K562 (cell line): ENCODE measurements at regions not wholly inside any gene's neighbourhood (a gene's known extent, or its start where the extent isn't known, plus 50 kb on each side); places are given as distances from the start of the nearest gene placed in this dataset.

Source experiments
- ATAC-seq: fragments of 200-7000 bp; cut with Tn5 transposase; 3 replicates; pipeline ENCODE4 v1.9.1; 2020; ENCODE audit warnings: moderate library complexity
- BruUV-seq: library from RNA; stranded (reverse); fragments of 400-500 nt; replicated peaks from 2 replicates; lab custom pipeline; 2021; lab: Mats Ljungman, UMichigan
- CTCF ChIA-PET: fragments of 300-600 bp; formaldehyde crosslinking; extraction: SDS; loops from one replicate; lab custom pipeline; 2021; ENCODE audit warnings: low intra/inter-chr PET ratio; lab: Yijun Ruan, JAX
- POLR2A ChIA-PET: fragments of 300-600, 350-650 bp; sonication (Branson Sonifier 250); formaldehyde crosslinking; extraction: SDS; loops from one replicate; lab custom pipeline; 2021; ENCODE audit warnings: antibody characterized with exemption, inconsistent platforms; lab: Yijun Ruan, JAX
- DNase-seq, 4 experiments: peaks; one replicate each; pipeline versions ENCODE4 v3.0.0 to v3.0.0-alpha.2; 2011 to 2018; ENCODE audit warnings: low spot score in 3 of 4, mixed read lengths in 3 of 4; ENCODE audit errors: extremely low read depth in 1 of 4
- FAIRE-seq: peaks from 2 replicates; lab custom pipeline; 2011; peaks lifted over from hg19 to GRCh38; lab: Jason Lieb, UNC
- H2AFZ ChIP-seq: 2 replicates; pipeline ENCODE4 v1.6.0; 2011; ENCODE audit warnings: low read depth, low read length, control low read depth, inconsistent platforms
- H3K27ac ChIP-seq: fragments of 200-600 bp; 3 replicates; pipeline ENCODE4 v1.8.0; 2011; ENCODE audit warnings: low read depth, mild to moderate bottlenecking, control low read depth, inconsistent platforms, low read length, moderate library complexity, mixed read lengths; ENCODE audit errors: extremely low read depth
- H3K27me3 ChIP-seq, 2 experiments: fragments of 300-600 bp in 1 of 2; 2 replicates in 1 of 2; 3 replicates in 1 of 2; pipeline versions ENCODE4 v1.6.0 to v1.8.0; 2011; ENCODE audit warnings: inconsistent platforms in 2 of 2, low read length in 2 of 2, mild to moderate bottlenecking in 1 of 2, mixed read lengths in 1 of 2, moderate library complexity in 1 of 2; ENCODE audit not compliant: control insufficient read depth in 2 of 2, insufficient read depth in 2 of 2
- H3K36me3 ChIP-seq: fragments of 300-600 bp; 3 replicates; pipeline ENCODE4 v1.8.0; 2011; ENCODE audit warnings: mild to moderate bottlenecking, low read length, inconsistent platforms; ENCODE audit not compliant: control insufficient read depth, insufficient read depth
- H3K4me1 ChIP-seq, 2 experiments: fragments of 200-600 bp in 1 of 2; replicated peaks in 1 of 2; 2 replicates in 1 of 2; 3 replicates in 1 of 2; pipeline versions ENCODE4 v1.5.1 to v1.8.0; 2011; ENCODE audit warnings: inconsistent platforms in 2 of 2, low read length in 2 of 2, mild to moderate bottlenecking in 1 of 2, mixed read lengths in 1 of 2, moderate library complexity in 1 of 2; ENCODE audit not compliant: control insufficient read depth in 2 of 2, insufficient read depth in 2 of 2
- H3K4me2 ChIP-seq: 2 replicates; pipeline ENCODE4 v1.6.1; 2011; ENCODE audit warnings: low read length, control low read depth, inconsistent platforms, mixed read lengths; ENCODE audit not compliant: insufficient read depth
- H3K4me3 ChIP-seq: fragments of 200-600 bp; sonication (generic), shearing (Covaris generic); 2 replicates; pipeline ENCODE4 v1.5.1; 2016; ENCODE audit warnings: control low read depth, inconsistent platforms
- H3K79me2 ChIP-seq: fragments of 200-600 bp; 3 replicates; pipeline ENCODE4 v1.8.0; 2011; ENCODE audit warnings: low read length, inconsistent platforms; ENCODE audit not compliant: control insufficient read depth, insufficient read depth
- H3K9ac ChIP-seq, 2 experiments: 2 replicates each; pipeline versions ENCODE4 v1.6.0 to v1.6.1; 2011; ENCODE audit warnings: low read depth in 2 of 2, low read length in 2 of 2, control low read depth in 1 of 2, inconsistent platforms in 1 of 2, mild to moderate bottlenecking in 1 of 2, mixed read lengths in 1 of 2; ENCODE audit not compliant: insufficient read depth in 1 of 2
- H3K9me1 ChIP-seq: one replicate; pipeline ENCODE4 v1.6.0; 2011; ENCODE audit warnings: inconsistent platforms, mild to moderate bottlenecking, low read length, moderate library complexity; ENCODE audit not compliant: control insufficient read depth, insufficient read depth
- H3K9me3 ChIP-seq: replicated peaks from 2 replicates; pipeline ENCODE4 v1.5.1; 2011; ENCODE audit warnings: low read depth, low read length, inconsistent platforms; ENCODE audit not compliant: control insufficient read depth, insufficient read depth
- H4K20me1 ChIP-seq: replicated peaks from 2 replicates; pipeline ENCODE4 v1.6.1; 2011; ENCODE audit warnings: low read length, inconsistent platforms, mixed read lengths; ENCODE audit not compliant: control insufficient read depth, insufficient read depth
- PPARD ChIP-seq: fragments of 250-450 bp; sonication (Bioruptor Pico); IDR thresholded peaks from 2 replicates; pipeline ENCODE4 v1.8.0; 2022; ENCODE audit warnings: inconsistent platforms, mild to moderate bottlenecking, moderate library complexity
- ZC3H8 ChIP-seq: fragments of 450-650 bp; IDR thresholded peaks from 2 replicates; pipeline ENCODE4 v1.6.1; 2017
- WGBS: fragments of 100-300 bp; shearing (Covaris generic); methylation state at CpG from one replicate; pipeline ENCODE4 v1.1.6; 2016; ENCODE audit warnings: low coverage, mixed read lengths; ENCODE audit not compliant: insufficient coverage; ENCODE audit errors: missing lambda C conversion rate; 5-methylcytosine and 5-hydroxymethylcytosine counted together
- in situ Hi-C: fragments of 300-500 bp; cut with MboI; formaldehyde crosslinking; loops from 4 replicates; pipeline ENCODE4 v1.15.0; 2018; ENCODE audit warnings: inconsistent platforms, mixed read lengths
- intact Hi-C: fragments of 100-400 bp; cut with micrococcal nuclease; formaldehyde crosslinking; loops from 2 replicates; pipeline ENCODE4 v1.14.2; 2022
- TF ChIP-seq, protein P1 (sequence below): fragments of 200-400 bp; formaldehyde crosslinking; IDR thresholded peaks from 2 replicates; pipeline ENCODE4 v1.6.1; 2017; ENCODE audit warnings: mild to moderate bottlenecking, low read depth, low read length, moderate library complexity
- TF ChIP-seq, protein P2 (sequence below): fragments of 450-650 bp; IDR thresholded peaks from 2 replicates; pipeline ENCODE4 v1.6.1; 2017; ENCODE audit warnings: antibody characterized with exemption, mild to moderate bottlenecking

DNA sequence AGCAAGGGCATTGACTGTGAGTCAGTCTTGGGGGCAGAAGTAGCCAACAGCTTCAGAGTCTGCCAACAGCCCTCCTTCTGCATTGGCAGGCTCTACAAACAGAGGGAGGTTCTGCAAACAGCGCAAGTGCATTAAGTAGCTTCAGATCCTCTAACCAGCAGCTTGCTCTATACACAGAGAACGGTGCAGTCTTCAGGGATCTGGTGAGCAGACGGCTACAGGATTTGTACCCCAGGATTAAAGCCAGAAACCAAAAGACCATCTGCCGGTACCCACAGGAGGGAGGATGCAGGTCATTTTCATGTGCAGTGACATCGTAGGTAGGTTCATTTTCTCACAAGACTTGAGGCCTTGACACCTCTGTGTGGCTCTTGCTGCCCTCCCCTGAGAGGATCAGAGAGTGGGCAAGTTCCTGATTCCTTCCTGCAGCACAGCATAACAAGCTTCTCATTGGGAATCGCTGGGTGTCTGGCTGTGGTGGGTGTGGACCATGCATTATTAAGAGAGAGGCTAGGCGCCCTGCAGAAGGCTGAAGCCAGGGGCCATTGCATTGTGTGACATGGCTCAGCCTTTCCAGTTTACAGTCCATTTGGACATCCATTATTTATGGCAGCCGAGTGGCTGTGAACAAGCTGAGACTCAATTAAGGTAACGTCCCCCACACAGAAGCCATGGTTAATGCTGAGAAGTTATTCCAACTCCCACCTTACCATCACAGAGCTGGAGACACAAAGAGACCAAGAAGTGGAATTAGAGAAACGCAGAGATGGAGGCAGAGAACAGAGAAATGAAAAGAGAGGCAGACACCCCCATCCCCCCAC lies 250.0 kb downstream of the LRFN2 start:
- CTCF ChIA-PET = no interaction called here
- Histone ChIP-seq H3K79me2 (no peaks in the 10 kb centered on the region), H4K20me1 (no peaks in the 10 kb centered on the region), H3K27me3 (peaks cover 0 to 28% of the 10 kb centered on the region in 2 experiments; a peak in 3 of 5 replicates), H2AFZ (no peak overlapping the region), H3K9me3 (no peaks in the 10 kb centered on the region), H3K36me3 (no peaks in the 10 kb centered on the region), H3K27ac (no peak overlapping the region), H3K4me3 (no peak overlapping the region), H3K4me2 (no peak overlapping the region), H3K9me1 (no peaks in the 10 kb centered on the region), H3K9ac (no peak overlapping the region), H3K4me1 (no peaks in the 10 kb centered on the region)
- POLR2A ChIA-PET = interaction anchor here (1.1 kb wide), 1 partner anchor 12 kb away, joined by 3 read pairs; no protein-coding TSS in a partner anchor
- no TSS peak for BruUV-seq
- ATAC-seq (no peak), FAIRE-seq (no peak), DNase-seq (no peak)
- in situ Hi-C loops (no loop called here), intact Hi-C loops (no loop called here)
- WGBS = under 1% methylated on average over 10 of the region's 10 CpGs
- TF ChIP-seq, protein P1, sequence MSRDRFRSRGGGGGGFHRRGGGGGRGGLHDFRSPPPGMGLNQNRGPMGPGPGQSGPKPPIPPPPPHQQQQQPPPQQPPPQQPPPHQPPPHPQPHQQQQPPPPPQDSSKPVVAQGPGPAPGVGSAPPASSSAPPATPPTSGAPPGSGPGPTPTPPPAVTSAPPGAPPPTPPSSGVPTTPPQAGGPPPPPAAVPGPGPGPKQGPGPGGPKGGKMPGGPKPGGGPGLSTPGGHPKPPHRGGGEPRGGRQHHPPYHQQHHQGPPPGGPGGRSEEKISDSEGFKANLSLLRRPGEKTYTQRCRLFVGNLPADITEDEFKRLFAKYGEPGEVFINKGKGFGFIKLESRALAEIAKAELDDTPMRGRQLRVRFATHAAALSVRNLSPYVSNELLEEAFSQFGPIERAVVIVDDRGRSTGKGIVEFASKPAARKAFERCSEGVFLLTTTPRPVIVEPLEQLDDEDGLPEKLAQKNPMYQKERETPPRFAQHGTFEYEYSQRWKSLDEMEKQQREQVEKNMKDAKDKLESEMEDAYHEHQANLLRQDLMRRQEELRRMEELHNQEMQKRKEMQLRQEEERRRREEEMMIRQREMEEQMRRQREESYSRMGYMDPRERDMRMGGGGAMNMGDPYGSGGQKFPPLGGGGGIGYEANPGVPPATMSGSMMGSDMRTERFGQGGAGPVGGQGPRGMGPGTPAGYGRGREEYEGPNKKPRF = no peak
- TF ChIP-seq, protein P2, sequence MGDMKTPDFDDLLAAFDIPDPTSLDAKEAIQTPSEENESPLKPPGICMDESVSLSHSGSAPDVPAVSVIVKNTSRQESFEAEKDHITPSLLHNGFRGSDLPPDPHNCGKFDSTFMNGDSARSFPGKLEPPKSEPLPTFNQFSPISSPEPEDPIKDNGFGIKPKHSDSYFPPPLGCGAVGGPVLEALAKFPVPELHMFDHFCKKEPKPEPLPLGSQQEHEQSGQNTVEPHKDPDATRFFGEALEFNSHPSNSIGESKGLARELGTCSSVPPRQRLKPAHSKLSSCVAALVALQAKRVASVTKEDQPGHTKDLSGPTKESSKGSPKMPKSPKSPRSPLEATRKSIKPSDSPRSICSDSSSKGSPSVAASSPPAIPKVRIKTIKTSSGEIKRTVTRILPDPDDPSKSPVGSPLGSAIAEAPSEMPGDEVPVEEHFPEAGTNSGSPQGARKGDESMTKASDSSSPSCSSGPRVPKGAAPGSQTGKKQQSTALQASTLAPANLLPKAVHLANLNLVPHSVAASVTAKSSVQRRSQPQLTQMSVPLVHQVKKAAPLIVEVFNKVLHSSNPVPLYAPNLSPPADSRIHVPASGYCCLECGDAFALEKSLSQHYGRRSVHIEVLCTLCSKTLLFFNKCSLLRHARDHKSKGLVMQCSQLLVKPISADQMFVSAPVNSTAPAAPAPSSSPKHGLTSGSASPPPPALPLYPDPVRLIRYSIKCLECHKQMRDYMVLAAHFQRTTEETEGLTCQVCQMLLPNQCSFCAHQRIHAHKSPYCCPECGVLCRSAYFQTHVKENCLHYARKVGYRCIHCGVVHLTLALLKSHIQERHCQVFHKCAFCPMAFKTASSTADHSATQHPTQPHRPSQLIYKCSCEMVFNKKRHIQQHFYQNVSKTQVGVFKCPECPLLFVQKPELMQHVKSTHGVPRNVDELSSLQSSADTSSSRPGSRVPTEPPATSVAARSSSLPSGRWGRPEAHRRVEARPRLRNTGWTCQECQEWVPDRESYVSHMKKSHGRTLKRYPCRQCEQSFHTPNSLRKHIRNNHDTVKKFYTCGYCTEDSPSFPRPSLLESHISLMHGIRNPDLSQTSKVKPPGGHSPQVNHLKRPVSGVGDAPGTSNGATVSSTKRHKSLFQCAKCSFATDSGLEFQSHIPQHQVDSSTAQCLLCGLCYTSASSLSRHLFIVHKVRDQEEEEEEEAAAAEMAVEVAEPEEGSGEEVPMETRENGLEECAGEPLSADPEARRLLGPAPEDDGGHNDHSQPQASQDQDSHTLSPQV = no peak
- no peak for TF ChIP-seq ZC3H8
- no peak for TF ChIP-seq PPARD (CRISPR knock-in tag)
